Brain pericyte (primary cell): ENCODE measurements at regions not wholly inside any gene's neighbourhood (a gene's known extent, or its start where the extent isn't known, plus 50 kb on each side); places are given as distances from the start of the nearest gene placed in this dataset.
"Not testable (repeated sequence)": the region's sequence is repeated elsewhere in the genome, so short reads cannot be mapped to it uniquely, and the experiment has no call there.

Source experiments
- DNase-seq: peaks from one replicate; pipeline ENCODE4 v3.0.0-alpha.2; 2012; ENCODE audit warnings: low read depth, low spot score

- DNase-seq, result no peak
Observed at GRCh38 chr18:59800897-59801296, 98.9 kb upstream of the PMAIP1 start.

- peak; percentile 58 for DNase-seq
Observed at GRCh38 chr18:59799383-59800015, 100.3 kb upstream of the PMAIP1 start.

GRCh38 chr18:59795882-59796281, 98.7 kb upstream of the CCBE1 start:
- DNase-seq, result no peak

GRCh38 chr18:59792353-59792752, 95.1 kb upstream of the CCBE1 start:
- DNase-seq, result no peak

- DNase-seq, result not testable (repeated sequence)
Observed at GRCh38 chr18:59790346-59790936, 93.2 kb upstream of the CCBE1 start.

GRCh38 chr18:59788791-59789106, 91.5 kb upstream of the CCBE1 start:
- no peak for DNase-seq

GRCh38 chr18:59787998-59788790, 91.0 kb upstream of the CCBE1 start:
- DNase-seq, result no peak

GRCh38 chr18:59784694-59785093, 87.5 kb upstream of the CCBE1 start:
- DNase-seq, result no peak

- peak; percentile 25 for DNase-seq
Observed at GRCh38 chr18:59783138-59783537, 85.9 kb upstream of the CCBE1 start.

GRCh38 chr18:59779979-59780378, 82.8 kb upstream of the CCBE1 start:
- DNase-seq, result no peak

GRCh38 chr18:59778434-59778833, 81.2 kb upstream of the CCBE1 start:
- DNase-seq, result no peak

GRCh38 chr18:59777636-59778035, 80.4 kb upstream of the CCBE1 start:
- no peak for DNase-seq

GRCh38 chr18:59769129-59769865, 72.1 kb upstream of the CCBE1 start:
- DNase-seq, result no peak

GRCh38 chr18:59768409-59768808, 71.2 kb upstream of the CCBE1 start:
- DNase-seq, result no peak

GRCh38 chr18:59767732-59768131, 70.5 kb upstream of the CCBE1 start:
- no peak for DNase-seq

- no peak for DNase-seq
Observed at GRCh38 chr18:59765343-59765742, 68.1 kb upstream of the CCBE1 start.

- DNase-seq, result no peak
Observed at GRCh38 chr18:59764281-59764680, 67.1 kb upstream of the CCBE1 start.

GRCh38 chr18:59763541-59764136, 66.4 kb upstream of the CCBE1 start:
- no peak for DNase-seq

GRCh38 chr18:59760619-59761600, 63.7 kb upstream of the CCBE1 start:
- no peak for DNase-seq

- no peak for DNase-seq
Observed at GRCh38 chr18:59760212-59760611, 63.0 kb upstream of the CCBE1 start.

- no peak for DNase-seq
Observed at GRCh38 chr18:59758837-59759236, 61.6 kb upstream of the CCBE1 start.
